ENCODE measurements at regions not wholly inside any gene's neighbourhood (a gene's known extent, or its start where the extent isn't known, plus 50 kb on each side); places are given as distances from the start of the nearest gene placed in this dataset.
"Not testable (repeated sequence)": the region's sequence is repeated elsewhere in the genome, so short reads cannot be mapped to it uniquely, and the experiment has no call there.

DNA sequence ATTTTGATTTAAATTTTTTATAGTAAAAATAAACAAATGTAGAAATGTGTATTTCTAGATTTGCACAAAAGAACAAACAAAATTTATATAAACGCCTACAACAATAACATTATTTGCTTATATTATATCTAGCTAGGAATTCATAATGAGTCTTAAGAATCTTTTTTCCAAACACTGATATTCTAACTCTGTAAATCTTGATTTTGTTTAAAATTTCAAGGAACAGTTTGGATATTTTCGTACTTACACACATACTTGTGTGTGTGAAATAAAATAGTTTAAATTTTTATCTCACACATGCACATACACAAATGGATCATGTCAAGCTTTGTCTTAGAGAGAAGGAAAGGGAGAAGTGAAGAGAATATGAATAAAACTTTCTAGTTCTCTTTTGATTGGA lies 868.1 kb downstream of the LTN1 start:
- DNase-seq (ENCODE audit: low read depth in 4 of 4, low spot score in 3 of 4) = no peak

DNA sequence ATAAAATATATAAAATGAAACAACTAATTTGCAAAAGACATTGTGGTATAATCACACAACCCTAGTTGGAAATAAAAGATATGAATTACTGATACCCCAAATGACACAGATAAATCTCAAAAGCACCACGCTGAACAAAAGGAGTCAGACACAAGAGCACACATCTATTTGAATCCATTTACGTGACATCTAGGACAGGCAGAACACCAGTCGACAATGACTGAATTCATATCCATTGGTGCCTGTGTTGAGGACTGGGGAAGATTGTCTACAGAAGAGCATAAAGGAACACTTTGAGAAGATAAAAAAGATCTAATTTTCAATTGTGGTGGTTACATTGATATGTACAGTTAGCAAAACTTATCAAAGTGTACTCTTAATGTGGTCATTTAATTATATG lies 874.1 kb downstream of the LTN1 start:
- DNase-seq (ENCODE audit: low read depth in 4 of 4, low spot score in 3 of 4) = no peak

DNA sequence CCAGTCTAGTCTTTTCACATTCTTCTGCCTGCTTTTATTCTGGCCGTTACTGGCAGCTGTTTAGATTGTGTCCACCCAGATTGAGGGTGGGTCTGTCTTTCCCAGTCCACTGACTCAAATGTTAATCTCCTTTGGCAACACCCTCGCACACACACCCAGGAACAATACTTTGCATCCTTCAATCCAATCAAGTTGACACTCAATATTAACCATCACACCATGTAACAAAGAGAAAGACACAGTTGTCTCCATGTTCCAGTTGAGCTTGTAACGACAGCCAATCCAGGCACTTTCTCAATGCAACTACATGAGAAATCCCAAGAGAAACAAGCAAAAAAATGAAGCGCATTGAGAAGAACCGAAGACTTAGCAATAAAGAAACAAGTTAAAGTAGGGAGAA lies 877.7 kb downstream of the LTN1 start:
- not testable (repeated sequence) for DNase-seq (ENCODE audit: low read depth in 4 of 4, low spot score in 3 of 4)

DNA sequence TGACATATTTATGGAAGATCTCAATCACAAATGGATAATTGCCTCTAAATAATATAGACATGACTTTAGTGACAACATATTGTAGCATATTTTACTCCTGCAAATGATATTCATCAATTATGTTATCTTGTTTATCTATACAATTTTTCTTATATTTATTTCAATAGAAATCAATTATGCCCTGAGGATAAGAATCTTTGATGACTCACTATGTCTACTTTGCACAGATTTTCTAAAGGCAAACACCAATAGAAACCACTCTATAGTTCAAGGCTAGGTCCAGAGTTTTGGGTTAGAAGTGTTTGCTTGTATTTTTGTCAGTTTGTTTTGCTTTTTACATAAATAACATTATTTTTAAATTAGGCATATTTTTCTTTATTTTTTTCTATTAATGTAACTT lies 879.0 kb downstream of the LTN1 start:
- DNase-seq (ENCODE audit: low read depth in 4 of 4, low spot score in 3 of 4) = no peak

DNA sequence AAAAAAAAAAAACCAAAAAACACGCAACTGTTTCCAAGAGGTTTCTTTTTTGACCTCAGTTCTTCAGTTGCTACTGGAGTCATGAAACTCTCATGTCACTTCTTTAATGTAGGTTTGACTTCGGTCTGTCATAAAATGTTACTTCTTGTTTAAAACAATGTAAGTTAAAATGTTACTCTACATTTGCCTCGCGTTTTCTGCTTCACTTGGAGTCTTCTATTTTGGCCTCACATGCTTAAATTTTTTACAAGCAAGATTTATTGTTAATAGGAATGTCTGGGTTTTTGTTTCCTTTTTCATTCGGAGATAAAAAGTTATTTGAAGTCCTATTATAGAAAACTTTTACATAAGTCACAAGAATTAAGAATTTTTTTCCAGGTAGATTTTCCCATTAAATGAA lies 880.2 kb downstream of the LTN1 start:
- DNase-seq (ENCODE audit: low read depth in 4 of 4, low spot score in 3 of 4) = no peak

DNA sequence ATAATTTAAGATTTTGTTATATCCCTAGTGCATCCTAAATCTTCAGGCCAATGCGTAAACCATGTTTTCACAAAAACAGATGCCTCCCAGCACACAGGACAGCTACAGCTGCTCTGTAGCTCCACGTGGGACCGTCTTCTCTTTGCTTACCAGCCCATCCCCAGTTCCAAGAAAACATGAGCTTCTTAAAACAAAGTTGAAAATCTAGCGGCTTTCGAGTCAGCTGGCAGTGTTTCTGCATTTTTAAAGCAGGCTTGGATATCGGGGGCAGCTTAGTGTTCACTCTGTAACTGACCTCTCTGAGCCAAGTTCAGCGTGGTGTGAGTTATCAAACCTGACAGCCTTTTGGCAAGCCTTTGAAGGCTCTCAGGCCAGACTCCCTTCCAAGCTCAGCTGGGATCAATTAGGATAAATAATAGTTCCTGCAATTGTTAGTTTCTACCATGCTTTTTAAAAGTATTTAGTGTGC lies 881.5 kb downstream of the LTN1 start:
- peak; percentile 75 to 82 (median 77) for DNase-seq (ENCODE audit: low read depth in 4 of 4, low spot score in 3 of 4)

DNA sequence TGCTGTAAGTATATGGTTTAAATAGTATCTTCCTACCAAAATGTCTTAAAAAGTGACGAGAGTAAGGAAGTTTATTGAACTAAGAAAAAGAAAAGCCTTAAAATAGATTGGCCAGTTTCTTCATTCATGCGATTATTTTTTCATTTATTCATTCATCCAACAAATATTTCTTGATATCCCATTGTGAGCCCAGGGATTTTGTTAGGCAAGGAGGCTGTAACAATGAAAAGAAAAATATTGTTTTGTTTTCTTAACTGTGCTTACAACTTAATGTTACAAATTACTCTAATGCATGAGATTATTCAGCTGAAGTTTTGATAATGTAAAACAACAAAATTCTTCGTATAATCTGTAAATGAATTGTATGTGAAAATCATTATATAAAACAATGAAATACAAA lies 882.0 kb downstream of the LTN1 start:
- no peak for DNase-seq (ENCODE audit: low read depth in 4 of 4, low spot score in 3 of 4)

DNA sequence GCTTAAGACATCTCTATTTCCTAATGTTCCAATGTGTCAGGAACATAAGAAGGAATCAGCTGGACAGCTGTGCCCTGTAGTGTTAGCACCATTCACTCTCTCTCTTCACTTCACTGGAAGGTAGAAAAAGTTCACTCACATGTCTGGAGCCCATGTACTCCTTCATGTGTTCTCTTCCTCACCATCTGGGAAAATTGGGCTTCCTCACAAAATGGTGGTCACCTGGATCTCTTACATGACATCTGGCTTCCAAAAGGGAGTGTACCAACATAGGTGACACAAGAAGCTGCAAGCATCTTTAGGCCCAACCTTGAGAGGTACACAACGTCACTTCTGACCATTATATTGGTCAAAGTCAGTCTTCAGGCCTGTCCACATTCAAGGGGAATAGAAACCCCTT lies 882.6 kb downstream of the LTN1 start:
- DNase-seq (ENCODE audit: low read depth in 4 of 4, low spot score in 3 of 4) = no peak

DNA sequence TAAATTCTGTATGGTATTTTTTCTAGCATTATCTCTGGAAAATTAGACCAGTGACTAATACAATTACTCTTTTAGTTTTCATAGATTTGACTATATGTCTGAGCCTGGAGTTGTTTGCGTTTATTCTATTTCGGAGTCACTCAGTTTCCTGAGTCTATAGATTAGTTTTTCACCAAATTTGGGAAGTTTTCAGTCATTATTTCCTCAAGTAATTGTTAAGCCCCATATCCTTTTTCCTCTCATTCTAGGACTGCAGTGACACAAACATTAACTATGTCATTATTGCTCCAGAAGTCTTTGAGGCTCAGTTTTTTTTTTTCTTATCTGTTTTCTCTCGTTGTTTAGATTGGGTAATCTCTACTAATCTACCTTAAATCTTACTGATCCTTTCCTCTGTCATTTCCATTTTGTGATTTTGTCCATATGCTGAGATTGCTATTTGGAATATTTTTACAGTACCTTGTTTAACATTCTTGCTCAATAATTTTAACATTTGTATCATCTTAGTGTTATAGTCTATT lies 886.2 kb downstream of the LTN1 start:
- DNase-seq (ENCODE audit: low read depth in 4 of 4, low spot score in 3 of 4) = no peak

DNA sequence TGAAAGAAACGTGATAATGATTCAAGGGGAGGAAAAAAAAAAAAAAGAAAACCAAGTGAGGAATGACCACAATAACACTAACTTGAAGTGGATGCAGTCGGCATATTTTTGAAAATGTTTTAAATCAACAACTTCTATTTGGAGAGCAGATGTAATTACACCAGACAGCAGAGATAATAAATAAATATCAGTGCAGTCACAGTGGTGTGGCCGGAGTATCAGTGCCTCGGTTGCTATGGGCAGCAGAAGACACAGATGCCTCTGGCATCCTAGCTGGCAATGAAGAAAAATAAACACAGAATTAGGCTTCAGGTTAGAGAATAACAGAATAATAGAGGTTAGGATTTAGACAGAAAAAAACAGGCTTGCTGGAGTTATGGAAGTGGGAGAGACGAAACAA lies 888.3 kb downstream of the LTN1 start:
- DNase-seq (ENCODE audit: low read depth in 4 of 4, low spot score in 3 of 4) = no peak

DNA sequence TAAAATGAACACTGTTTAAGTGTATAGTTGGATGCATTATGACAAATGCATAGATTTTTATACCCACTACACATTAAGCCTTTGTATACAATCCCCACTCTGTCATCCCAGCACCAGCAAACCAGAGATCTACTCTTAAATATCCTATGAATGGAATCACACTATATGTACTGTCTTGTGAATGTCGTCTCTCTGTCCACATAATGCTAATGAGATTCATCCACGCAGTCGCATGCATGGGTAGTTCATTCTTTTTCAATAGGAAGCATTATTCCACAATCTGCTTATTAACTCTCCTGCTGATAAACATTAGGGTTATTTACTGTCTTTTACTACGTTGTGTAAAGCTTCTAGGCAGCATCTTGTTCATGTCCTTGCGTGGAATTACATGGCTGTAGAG lies 892.3 kb downstream of the LTN1 start:
- DNase-seq (ENCODE audit: low read depth in 4 of 4, low spot score in 3 of 4) = no peak

DNA sequence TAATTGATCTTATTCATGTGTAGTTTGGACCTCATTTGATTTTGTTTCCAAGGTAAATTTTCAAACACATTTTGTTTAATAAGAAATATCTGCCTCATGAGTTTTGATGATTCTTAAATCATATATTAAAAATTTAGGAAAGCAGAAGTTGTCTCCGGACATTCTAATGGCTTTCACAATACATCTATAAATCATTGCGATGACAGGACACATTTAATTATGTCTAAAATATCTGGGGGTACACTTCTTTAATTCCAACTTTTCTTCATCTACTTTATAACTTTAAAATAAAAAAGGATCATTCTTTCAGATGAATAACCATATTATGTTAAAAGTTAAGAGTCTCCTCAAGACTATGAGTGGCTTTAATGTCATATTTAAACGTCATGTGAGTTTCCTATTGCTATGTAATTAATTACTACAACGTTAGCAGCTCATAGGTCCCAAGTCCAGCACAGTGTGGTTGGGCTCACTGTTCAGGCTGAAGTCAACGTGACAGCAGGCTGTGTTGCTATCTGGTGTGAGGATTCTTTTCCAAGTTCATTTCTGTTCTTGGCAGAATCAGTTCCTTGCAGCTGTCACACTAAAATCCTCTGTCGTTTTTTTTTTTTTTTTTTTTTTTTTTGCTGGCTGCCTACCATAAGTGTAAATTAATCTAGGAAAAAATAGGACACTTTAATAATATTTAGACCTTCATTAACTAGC lies 893.5 kb downstream of the LTN1 start:
- peak in 2 of 4 donors; percentile 19 to 27 for DNase-seq (ENCODE audit: low read depth in 4 of 4, low spot score in 3 of 4)

DNA sequence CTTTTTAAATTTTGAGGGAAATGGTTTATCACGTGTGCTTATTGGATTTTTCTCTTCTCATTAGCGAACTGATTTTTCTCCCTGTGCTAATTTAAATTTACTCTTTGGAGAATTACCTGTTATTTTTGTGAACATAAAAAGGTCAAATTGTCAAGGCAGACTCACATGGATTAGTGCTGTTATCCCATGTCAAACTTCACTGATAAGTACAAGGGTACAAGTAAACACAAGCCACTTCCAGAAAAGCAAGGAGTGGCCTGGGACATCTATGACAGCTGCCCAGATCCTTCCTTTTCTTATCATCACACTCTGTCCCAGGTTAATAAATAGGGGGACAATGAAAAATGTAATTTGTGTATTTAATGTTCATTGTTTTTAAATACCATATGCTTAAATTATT lies 901.2 kb downstream of the LTN1 start:
- DNase-seq (ENCODE audit: low read depth in 4 of 4, low spot score in 3 of 4) = no peak

DNA sequence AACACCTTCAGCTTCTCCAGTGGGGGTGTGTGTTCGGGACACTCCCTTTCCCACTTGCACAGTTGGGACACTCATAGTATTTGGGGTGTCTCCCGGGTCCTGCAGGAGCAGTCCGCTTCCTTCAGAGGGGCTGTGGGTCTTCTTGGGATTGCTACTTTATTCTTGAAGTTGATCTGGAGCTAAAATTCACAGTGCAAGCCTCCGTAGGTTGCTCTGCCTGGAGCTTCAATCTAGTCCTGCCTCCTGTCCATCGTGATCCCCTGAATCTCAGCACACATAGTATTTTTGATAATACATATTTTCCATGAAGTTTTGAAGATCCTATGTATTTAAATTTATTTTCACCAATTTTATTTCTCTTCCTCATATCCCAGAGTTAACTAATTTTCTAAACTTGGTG lies 902.1 kb downstream of the LTN1 start:
- DNase-seq (ENCODE audit: low read depth in 4 of 4, low spot score in 3 of 4) = no peak

DNA sequence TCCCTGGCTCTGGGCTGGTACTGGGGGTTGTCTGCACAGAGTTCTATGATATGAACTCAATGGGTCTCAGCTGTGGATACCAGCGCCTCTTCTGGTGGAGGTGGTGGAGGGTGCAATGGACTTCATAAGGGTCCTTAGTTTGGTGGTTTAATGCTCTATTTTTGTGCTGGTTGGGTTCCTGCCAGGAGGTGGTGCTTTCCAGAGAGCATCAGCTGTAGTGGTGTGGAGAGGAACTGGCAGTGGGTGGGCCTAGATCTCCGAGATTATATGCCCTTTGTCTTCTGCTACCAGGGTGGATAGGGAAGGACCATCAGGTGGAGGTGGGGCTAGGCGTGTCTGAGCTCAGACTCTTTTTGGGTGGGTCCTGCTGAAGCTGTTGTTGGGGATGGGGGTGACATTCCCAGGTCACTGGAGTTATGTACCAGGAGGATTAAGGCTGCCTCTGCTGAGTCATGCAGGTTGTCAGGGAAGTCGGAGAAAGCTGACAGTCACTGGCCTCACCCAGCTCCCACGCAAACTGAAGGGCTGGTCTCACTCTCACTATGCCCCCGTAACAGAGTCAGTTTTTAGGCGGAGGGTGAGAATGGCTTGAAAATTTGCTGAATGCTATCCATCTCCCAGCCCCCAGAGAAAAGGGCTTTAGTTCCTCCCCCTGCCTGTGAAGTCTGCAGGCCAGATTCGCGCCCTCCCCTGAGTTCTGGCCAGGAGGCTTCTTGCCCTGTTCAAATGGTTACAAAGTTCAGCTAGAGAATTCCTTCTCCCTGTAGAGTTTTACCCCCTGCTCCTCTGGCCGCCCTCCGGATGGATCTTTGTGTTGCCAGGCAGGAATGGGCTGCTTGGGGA lies 902.9 kb downstream of the LTN1 start:
- DNase-seq (ENCODE audit: low read depth in 4 of 4, low spot score in 3 of 4) = no peak

DNA sequence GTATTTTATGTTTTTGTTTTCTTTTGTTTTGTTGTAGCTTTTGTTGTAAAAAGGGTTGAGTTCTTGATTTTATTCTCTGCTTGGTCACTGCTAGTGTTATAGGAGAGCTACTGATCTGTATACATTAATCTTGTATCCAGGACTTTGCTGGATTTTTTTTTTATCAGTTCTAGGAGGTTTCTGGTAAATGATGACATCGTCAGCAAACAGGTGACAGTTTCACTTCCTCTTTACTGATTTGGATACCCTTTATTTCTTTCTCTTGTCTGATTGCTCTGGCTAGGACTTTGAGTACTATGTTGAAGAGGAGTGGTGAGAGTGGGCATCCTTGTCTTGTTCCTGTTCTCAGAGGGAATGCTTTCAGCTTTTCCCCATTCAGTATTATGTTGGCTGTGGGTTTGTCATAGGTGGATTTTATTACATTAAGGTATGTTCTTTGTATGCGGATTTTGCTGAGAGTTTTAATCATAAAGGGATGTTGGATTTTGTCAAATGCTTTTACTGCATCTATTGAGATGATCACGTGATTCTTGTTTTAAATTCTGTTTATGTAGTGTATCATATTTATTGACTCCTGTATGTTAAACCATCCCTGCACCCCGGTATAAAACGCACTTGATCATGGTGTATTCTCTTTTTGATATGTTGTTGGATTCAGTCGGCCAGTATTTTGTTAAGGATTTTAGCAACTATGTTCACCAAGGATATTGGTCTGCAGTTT lies 905.7 kb downstream of the LTN1 start:
- DNase-seq (ENCODE audit: low read depth in 4 of 4, low spot score in 3 of 4) = no peak

DNA sequence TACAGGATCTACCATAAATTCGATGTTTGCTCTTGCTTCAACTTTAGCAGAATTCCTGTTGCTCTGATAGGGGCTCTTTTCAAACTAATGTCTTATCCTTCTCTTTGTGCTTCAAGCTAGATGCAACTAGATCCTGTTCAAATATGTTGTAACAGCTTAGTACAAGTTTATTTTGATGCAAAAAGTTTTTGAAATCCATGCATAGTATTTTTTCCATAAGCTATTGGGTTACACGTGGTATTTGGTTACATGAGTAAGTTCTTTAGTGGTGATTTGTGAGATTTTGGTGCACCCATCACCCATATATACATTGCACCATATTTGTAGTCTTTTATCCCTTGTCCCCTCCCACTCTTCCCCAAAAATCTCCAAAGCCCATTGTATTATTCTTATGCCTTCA lies 907.7 kb downstream of the LTN1 start:
- no peak for DNase-seq (ENCODE audit: low read depth in 4 of 4, low spot score in 3 of 4)

DNA sequence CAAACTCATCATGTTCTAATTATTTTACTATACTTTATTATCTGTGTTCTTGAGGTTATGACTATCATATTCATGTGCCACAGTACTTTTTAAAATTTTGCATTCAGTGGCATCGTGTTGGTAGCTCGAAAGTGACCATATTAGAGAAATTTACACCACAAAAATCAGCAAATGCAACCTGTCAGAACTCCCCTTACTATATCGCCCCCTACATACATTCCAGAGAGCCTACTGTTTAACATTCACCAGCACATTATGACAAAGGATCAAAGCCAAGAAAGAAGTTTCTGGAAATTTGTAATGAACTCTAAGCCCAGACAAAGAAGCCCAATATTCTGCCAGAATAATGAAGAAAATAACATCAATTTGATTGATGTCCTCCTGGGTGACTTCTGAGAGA lies 909.3 kb downstream of the LTN1 start:
- DNase-seq (ENCODE audit: low read depth in 4 of 4, low spot score in 3 of 4) = no peak

DNA sequence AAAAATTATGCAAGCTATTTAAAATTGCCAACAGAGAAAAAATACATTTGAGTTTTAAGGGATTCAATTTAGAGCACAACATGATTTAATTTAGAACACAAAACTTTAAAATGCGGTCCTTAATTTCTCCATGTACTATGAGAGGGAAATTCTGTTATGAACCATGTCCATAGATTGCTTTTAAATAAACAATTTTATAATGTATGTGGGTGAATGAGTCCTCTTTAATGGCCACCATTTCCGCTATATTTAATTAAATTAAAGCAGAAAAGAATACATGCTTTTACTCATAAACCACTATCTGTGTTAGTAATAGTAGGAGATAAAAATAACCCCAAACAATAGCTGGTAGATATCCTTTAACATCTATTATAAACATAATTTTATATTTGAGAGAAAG lies 914.6 kb downstream of the LTN1 start:
- no peak for DNase-seq (ENCODE audit: low read depth in 4 of 4, low spot score in 3 of 4)

DNA sequence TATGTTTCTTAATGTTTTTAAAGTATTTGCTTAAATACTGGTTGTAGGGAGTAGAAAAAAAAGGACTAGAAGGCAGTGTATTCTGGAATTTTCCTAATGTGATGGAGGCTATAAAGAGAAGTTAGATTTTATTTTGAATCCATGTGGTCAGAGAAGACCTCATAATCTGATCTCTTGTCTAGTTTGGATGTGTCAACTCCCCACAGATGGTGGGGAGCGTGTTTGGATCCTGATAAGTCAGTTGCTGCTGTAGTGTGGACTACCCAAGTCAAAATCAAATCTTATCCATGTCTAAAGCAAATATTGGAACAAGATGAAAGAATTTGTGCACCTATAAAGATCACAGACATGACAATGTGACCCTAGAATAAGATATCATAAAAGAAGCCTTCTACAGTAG lies 918.0 kb downstream of the LTN1 start:
- no peak for DNase-seq (ENCODE audit: low read depth in 4 of 4, low spot score in 3 of 4)

DNA sequence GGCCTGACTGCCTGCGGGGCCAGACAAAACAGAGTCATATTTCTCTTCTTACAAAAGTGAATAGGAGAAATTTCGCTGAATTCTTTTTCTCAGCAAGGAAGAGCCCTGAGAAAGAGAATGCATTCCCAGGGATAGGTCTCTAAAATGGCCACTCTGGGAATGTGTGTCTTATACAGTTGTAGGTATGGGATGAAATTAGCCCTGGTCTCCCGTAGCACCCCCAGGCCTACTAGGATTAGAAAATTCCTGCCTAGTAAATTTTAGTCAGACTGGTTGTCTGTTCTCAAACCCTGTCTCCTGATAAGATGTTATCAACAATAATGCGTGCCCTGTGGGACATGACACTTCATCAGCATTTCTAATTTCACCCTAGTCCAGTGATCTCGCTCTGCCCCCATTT lies 920.1 kb downstream of the LTN1 start:
- no peak for DNase-seq (ENCODE audit: low read depth in 4 of 4, low spot score in 3 of 4)
